ENCODE measurements at regions not wholly inside any gene's neighbourhood (a gene's known extent, or its start where the extent isn't known, plus 50 kb on each side); places are given as distances from the start of the nearest gene placed in this dataset.
A peak's percentile ranks its signal among the peaks of the same experiment; 100 is the strongest.

- Mint-ChIP-seq H3K36me3 (ENCODE audit: low read depth) (peaks cover 9% of the 10 kb centered on the region; the same call in 1 of the 2 replicates), H3K4me1 (ENCODE audit: low read depth) (peaks cover 56% of the 10 kb centered on the region), H3K4me3 (no peak overlapping the region), H3K27ac (no peak overlapping the region), H3K9me3 (peaks cover 5% of the 10 kb centered on the region; the same call in 1 of the 2 replicates), H3K27me3 (ENCODE audit: insufficient read depth) (peaks cover 2% of the 10 kb centered on the region; the same call in 1 of the 2 replicates)
- TF ChIP-seq CTCF (IDR thresholded peaks at IDR 0.05) = no peak
- DNase-seq = no peak
These were observed 62.6 kb upstream of the PLPP4 start for GRCh38 chr10:120394446-120394845.

- Mint-ChIP-seq H3K27ac (no peak overlapping the region), H3K9me3 (peaks cover 14% of the 10 kb centered on the region), H3K36me3 (ENCODE audit: low read depth) (peaks cover 17% of the 10 kb centered on the region; the same call in 1 of the 2 replicates), H3K27me3 (ENCODE audit: insufficient read depth) (peaks cover 2% of the 10 kb centered on the region; the same call in 1 of the 2 replicates), H3K4me1 (ENCODE audit: low read depth) (peaks cover 60% of the 10 kb centered on the region), H3K4me3 (peak overlapping the region; percentile 19; the same call in 1 of the 2 replicates)
- no peak for TF ChIP-seq CTCF (IDR thresholded peaks at IDR 0.05)
- DNase-seq = no peak
These were observed 60.8 kb upstream of the PLPP4 start for GRCh38 chr10:120396228-120396627.

DNA sequence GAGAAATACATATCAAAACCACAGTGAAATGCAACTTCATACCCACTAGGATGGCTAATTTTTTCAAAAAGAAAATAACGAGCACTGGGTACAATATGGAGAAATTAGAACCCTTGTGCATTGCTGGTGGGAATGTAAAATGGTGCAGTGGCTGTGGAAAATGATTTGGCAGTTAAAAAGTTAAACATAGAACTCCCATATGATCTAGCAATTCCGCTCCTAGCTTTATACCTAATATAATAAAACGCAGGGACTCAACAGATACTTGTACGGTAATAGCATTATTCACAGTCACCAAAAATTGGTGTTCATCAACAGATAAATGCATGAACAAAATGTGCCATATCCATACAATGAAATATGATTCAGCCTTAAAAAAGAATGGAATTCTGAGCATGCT lies 58.8 kb upstream of the PLPP4 start:
- Mint-ChIP-seq H3K4me3 (no peak overlapping the region), H3K36me3 (ENCODE audit: low read depth) (peaks cover 17% of the 10 kb centered on the region; the same call in 1 of the 2 replicates), H3K27me3 (ENCODE audit: insufficient read depth) (peaks cover 2% of the 10 kb centered on the region; the same call in 1 of the 2 replicates), H3K27ac (no peak overlapping the region), H3K9me3 (peaks cover 14% of the 10 kb centered on the region), H3K4me1 (ENCODE audit: low read depth) (peaks cover 60% of the 10 kb centered on the region)
- no peak for DNase-seq
- TF ChIP-seq CTCF (IDR thresholded peaks at IDR 0.05) = no peak

DNA sequence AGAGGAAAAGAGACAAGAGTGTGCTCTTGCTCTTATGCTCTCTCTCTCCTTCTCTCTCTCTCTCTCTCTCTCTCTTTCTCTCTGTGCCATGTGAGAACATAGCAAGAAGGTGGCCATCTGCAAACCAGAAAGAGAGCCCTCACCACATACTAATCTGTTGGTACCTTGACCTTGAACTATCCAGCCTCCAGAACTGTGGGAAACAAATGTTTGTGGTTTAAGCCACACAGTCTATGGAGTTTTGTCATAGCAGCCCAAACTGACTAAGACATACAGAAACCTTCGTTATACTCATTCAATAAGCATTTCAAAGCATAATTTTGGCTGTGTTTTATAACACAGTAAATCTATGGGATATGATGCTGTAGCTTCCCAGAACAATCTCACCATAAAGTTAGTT lies 56.4 kb upstream of the PLPP4 start:
- peak overlapping the region; percentile 70 for H3K27ac Mint-ChIP-seq
- DNase-seq = peak; percentile 73
- H3K27me3 Mint-ChIP-seq (ENCODE audit: insufficient read depth) = no peaks in the 10 kb centered on the region
- TF ChIP-seq CTCF (IDR thresholded peaks at IDR 0.05) = no peak
- H3K4me3 Mint-ChIP-seq = no peak overlapping the region
- H3K9me3 Mint-ChIP-seq = peaks cover 14% of the 10 kb centered on the region
- peaks cover 8% of the 10 kb centered on the region; the same call in 1 of the 2 replicates for H3K36me3 Mint-ChIP-seq (ENCODE audit: low read depth)
- peaks cover 56% of the 10 kb centered on the region for H3K4me1 Mint-ChIP-seq (ENCODE audit: low read depth)

DNA sequence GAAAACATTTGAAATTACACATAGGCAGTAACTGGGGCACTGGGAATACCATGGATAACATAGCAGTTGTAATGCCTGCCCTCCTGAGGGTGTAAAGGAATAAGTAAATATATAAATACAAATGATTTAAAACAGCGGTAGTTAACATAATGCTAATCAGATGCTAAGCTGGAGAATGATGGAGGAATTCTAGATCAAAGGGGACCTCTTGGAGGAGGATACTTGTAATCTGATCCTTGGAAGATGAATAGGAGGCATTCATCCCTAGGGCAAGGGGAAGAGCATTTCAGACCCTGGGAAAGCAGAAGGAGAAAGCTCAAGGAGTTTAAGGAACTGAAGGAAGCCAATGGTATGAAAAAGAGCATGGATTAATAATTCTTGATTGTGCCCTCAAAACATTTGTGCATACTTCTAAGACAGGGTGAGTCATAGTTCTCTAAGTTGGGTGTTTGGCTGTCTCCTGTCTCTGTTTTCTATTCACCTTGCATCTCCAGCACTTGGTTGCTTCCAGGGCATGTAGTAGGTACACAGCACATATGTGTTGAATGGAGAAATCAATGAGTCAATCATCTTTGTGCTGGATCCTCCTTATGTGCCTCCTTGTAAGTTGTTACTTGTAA lies 54.8 kb upstream of the PLPP4 start:
- Mint-ChIP-seq H3K9me3 (peaks cover 14% of the 10 kb centered on the region), H3K36me3 (ENCODE audit: low read depth) (peaks cover 8% of the 10 kb centered on the region; the same call in 1 of the 2 replicates)

More for the DNA sequence above, 54.8 kb upstream of the PLPP4 start:
- no peak overlapping the region for H3K4me3 Mint-ChIP-seq
- no peak for TF ChIP-seq CTCF (IDR thresholded peaks at IDR 0.05)
- H3K27me3 Mint-ChIP-seq (ENCODE audit: insufficient read depth) = no peaks in the 10 kb centered on the region
- H3K4me1 Mint-ChIP-seq (ENCODE audit: low read depth) = peaks cover 55% of the 10 kb centered on the region
- no peak for DNase-seq
- peak overlapping the region; percentile 15 for H3K27ac Mint-ChIP-seq
